ENCODE measurements at regions not wholly inside any gene's neighbourhood (a gene's known extent, or its start where the extent isn't known, plus 50 kb on each side); places are given as distances from the start of the nearest gene placed in this dataset.
"Not testable (repeated sequence)": the region's sequence is repeated elsewhere in the genome, so short reads cannot be mapped to it uniquely, and the experiment has no call there.

GRCh38 chr10:64173826-64174225 is 652.6 kb downstream of the REEP3 start:
- Histone ChIP-seq H3K4me1 (ENCODE audit: insufficient read depth, low read length) (no peaks in the 10 kb centered on the region), H3K27ac (ENCODE audit: low read length) (no peak overlapping the region), H3K4me3 (ENCODE audit: low read length) (no peak overlapping the region), H3K9me3 (ENCODE audit: insufficient read depth, low read depth, low read length) (no peaks in the 10 kb centered on the region), H3K9ac (ENCODE audit: low read depth, low read length) (no peak overlapping the region), H3K27me3 (ENCODE audit: insufficient read depth, low read length) (no peaks in the 10 kb centered on the region), H3K36me3 (ENCODE audit: insufficient read depth, low read depth, low read length) (no peaks in the 10 kb centered on the region)

- Histone ChIP-seq H3K27me3 (ENCODE audit: insufficient read depth, low read length) (no peaks in the 10 kb centered on the region), H3K27ac (ENCODE audit: low read length) (no peak overlapping the region), H3K4me1 (ENCODE audit: insufficient read depth, low read length) (no peaks in the 10 kb centered on the region), H3K9ac (ENCODE audit: low read depth, low read length) (no peak overlapping the region), H3K4me3 (ENCODE audit: low read length) (no peak overlapping the region), H3K9me3 (ENCODE audit: insufficient read depth, low read depth, low read length) (no peaks in the 10 kb centered on the region), H3K36me3 (ENCODE audit: insufficient read depth, low read depth, low read length) (no peaks in the 10 kb centered on the region)
Observed at GRCh38 chr10:64174666-64175255, 653.6 kb downstream of the REEP3 start.

DNA sequence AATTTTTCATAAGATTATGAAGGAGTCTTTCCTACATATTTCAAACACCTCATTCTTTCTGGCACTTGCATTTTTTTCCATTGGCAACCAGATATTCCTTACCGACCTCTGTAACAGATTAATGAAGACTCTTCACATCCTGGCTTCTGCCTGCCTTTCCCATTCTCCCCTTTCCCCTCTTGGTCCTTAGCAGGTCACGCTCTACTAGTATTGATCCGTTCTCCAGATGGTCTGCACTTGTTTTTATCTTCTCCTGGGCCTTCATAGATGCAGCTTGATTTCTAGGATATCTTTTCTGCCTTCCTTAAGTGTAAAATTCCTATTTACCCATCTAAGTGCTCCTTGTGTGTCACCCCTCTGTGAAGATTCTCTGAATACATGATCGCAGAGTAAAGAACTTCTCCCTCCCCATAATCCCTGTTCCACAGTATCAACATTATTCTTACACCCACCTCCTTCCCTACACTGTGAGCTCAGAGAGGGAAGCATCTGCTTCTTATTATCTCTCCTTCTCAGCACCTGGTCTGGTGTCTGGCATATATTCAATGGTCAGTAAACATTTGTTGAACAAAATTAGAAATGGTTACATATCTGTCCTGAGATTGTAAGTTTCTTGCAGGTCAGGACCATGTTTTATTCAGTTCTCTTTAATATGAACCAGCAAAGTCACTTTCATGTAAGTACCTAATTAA is 654.2 kb downstream of the REEP3 start:
- H3K4me3 ChIP-seq (ENCODE audit: low read length), result no peak overlapping the region
- no peaks in the 10 kb centered on the region for H3K27me3 ChIP-seq (ENCODE audit: insufficient read depth, low read length)
- H3K27ac ChIP-seq (ENCODE audit: low read length), result no peak overlapping the region
- H3K36me3 ChIP-seq (ENCODE audit: insufficient read depth, low read depth, low read length), result no peaks in the 10 kb centered on the region
- H3K4me1 ChIP-seq (ENCODE audit: insufficient read depth, low read length), result no peaks in the 10 kb centered on the region
- no peaks in the 10 kb centered on the region for H3K9me3 ChIP-seq (ENCODE audit: insufficient read depth, low read depth, low read length)
- H3K9ac ChIP-seq (ENCODE audit: low read depth, low read length), result no peak overlapping the region

DNA sequence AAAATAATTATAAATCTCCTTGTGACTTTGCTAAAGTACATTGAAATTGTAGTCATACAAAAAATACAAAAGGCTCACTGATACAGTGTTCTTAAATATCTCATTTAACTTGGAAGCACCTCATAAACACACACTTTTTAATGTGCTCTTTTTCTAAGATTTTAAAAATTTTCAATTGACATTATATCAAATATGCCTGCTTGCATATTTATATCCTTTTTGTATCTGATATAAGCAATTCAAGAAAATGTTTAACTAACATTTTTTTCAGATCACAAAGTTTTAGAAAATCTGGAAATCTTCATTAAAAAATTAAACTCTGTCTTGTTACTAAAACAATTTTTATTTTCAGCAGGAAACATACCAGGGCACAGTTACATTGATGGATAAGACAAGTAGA is 661.5 kb downstream of the REEP3 start:
- no peaks in the 10 kb centered on the region for H3K9me3 ChIP-seq (ENCODE audit: insufficient read depth, low read depth, low read length)
- no peaks in the 10 kb centered on the region for H3K4me1 ChIP-seq (ENCODE audit: insufficient read depth, low read length)
- no peak overlapping the region for H3K27ac ChIP-seq (ENCODE audit: low read length)
- no peak overlapping the region for H3K4me3 ChIP-seq (ENCODE audit: low read length)
- H3K9ac ChIP-seq (ENCODE audit: low read depth, low read length), result no peak overlapping the region
- no peaks in the 10 kb centered on the region for H3K36me3 ChIP-seq (ENCODE audit: insufficient read depth, low read depth, low read length)
- H3K27me3 ChIP-seq (ENCODE audit: insufficient read depth, low read length), result no peaks in the 10 kb centered on the region

DNA sequence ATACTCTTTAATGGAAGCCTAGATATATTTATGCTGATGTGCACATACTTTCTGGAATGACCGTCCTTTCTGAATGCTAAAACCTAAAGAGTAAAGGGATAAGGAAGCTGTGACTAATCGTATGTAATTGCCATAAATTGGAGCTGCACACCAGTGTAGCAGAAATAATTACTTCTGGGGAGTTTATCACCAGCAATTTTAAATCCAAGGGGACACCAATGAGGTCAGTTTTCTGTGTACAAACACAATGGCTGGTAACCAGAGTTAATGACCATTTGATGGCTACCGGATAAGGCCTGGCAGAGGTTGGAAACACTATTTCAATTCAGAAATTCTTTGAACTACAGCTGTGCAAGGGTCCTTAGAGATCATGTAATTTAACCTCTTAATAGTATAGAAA is 670.1 kb downstream of the REEP3 start:
- no peaks in the 10 kb centered on the region for H3K9me3 ChIP-seq (ENCODE audit: insufficient read depth, low read depth, low read length)
- H3K9ac ChIP-seq (ENCODE audit: low read depth, low read length), result no peak overlapping the region
- no peaks in the 10 kb centered on the region for H3K4me1 ChIP-seq (ENCODE audit: insufficient read depth, low read length)
- H3K36me3 ChIP-seq (ENCODE audit: insufficient read depth, low read depth, low read length), result no peaks in the 10 kb centered on the region
- no peak overlapping the region for H3K4me3 ChIP-seq (ENCODE audit: low read length)
- no peaks in the 10 kb centered on the region for H3K27me3 ChIP-seq (ENCODE audit: insufficient read depth, low read length)
- no peak overlapping the region for H3K27ac ChIP-seq (ENCODE audit: low read length)

- H3K9ac ChIP-seq (ENCODE audit: low read depth, low read length), result no peak overlapping the region
- H3K4me1 ChIP-seq (ENCODE audit: insufficient read depth, low read length), result no peaks in the 10 kb centered on the region
- H3K27ac ChIP-seq (ENCODE audit: low read length), result no peak overlapping the region
- H3K9me3 ChIP-seq (ENCODE audit: insufficient read depth, low read depth, low read length), result no peaks in the 10 kb centered on the region
- no peak overlapping the region for H3K4me3 ChIP-seq (ENCODE audit: low read length)
- no peaks in the 10 kb centered on the region for H3K27me3 ChIP-seq (ENCODE audit: insufficient read depth, low read length)
- no peaks in the 10 kb centered on the region for H3K36me3 ChIP-seq (ENCODE audit: insufficient read depth, low read depth, low read length)
Observed at GRCh38 chr10:64196638-64197315, 675.6 kb downstream of the REEP3 start.

GRCh38 chr10:64201936-64202335 is 680.7 kb downstream of the REEP3 start:
- Histone ChIP-seq H3K4me3 (ENCODE audit: low read length) (no peak overlapping the region), H3K9ac (ENCODE audit: low read depth, low read length) (no peak overlapping the region), H3K27ac (ENCODE audit: low read length) (no peak overlapping the region), H3K9me3 (ENCODE audit: insufficient read depth, low read depth, low read length) (no peaks in the 10 kb centered on the region), H3K4me1 (ENCODE audit: insufficient read depth, low read length) (no peaks in the 10 kb centered on the region), H3K27me3 (ENCODE audit: insufficient read depth, low read length) (no peaks in the 10 kb centered on the region), H3K36me3 (ENCODE audit: insufficient read depth, low read depth, low read length) (no peaks in the 10 kb centered on the region)

GRCh38 chr10:64204504-64204903 is 683.3 kb downstream of the REEP3 start:
- not testable (repeated sequence) for H3K9me3 ChIP-seq (ENCODE audit: insufficient read depth, low read depth, low read length); H3K27ac ChIP-seq (ENCODE audit: low read length); H3K27me3 ChIP-seq (ENCODE audit: insufficient read depth, low read length); H3K36me3 ChIP-seq (ENCODE audit: insufficient read depth, low read depth, low read length); H3K9ac ChIP-seq (ENCODE audit: low read depth, low read length); H3K4me1 ChIP-seq (ENCODE audit: insufficient read depth, low read length); H3K4me3 ChIP-seq (ENCODE audit: low read length)

DNA sequence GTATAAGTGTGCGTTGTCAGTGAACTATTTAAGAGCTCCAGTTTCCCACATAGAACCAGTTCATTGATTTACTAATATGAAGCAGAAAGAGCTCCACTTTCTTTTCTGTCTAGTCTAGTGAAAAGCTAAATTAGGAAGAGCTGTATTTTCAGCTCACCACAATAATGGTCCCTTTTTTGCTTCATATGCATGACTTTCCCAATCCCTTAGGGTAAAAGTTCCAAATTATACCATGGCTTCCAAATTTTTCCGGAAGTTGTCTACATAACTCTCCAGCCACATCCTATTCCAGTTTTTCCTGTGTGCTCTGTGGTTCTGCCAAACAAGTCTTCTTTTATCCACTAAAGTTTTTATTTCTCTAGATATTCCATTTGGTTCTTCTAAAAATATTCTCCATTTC is 685.2 kb downstream of the REEP3 start:
- Histone ChIP-seq H3K36me3 (ENCODE audit: insufficient read depth, low read depth, low read length) (no peaks in the 10 kb centered on the region), H3K9me3 (ENCODE audit: insufficient read depth, low read depth, low read length) (no peaks in the 10 kb centered on the region), H3K27me3 (ENCODE audit: insufficient read depth, low read length) (no peaks in the 10 kb centered on the region)

DNA sequence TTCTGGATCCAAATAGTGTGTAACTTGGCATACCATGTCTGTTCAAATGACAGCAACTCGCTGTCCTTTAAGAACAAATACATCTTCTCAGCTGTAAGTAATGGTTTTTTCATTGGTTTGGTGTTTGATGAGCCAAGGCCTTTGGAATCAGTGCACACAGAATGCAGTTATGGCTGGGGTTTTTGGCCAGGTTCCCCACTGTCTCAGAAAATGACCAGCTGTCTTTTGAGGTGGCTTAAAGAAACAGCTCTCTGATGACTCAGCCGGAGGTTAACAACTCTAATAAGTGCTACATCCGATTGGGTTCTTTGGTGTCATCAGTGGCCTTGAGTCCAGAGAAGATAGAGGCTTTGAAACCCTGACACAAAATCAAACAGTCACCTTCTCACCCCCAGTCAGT is 688.4 kb downstream of the REEP3 start:
- Histone ChIP-seq H3K4me3 (ENCODE audit: low read length) (no peak overlapping the region), H3K27ac (ENCODE audit: low read length) (no peak overlapping the region), H3K4me1 (ENCODE audit: insufficient read depth, low read length) (no peaks in the 10 kb centered on the region), H3K36me3 (ENCODE audit: insufficient read depth, low read depth, low read length) (no peaks in the 10 kb centered on the region), H3K27me3 (ENCODE audit: insufficient read depth, low read length) (no peaks in the 10 kb centered on the region), H3K9me3 (ENCODE audit: insufficient read depth, low read depth, low read length) (no peaks in the 10 kb centered on the region), H3K9ac (ENCODE audit: low read depth, low read length) (no peak overlapping the region)

More for the DNA sequence above, 685.2 kb downstream of the REEP3 start:
- Histone ChIP-seq H3K9ac (ENCODE audit: low read depth, low read length) (no peak overlapping the region), H3K4me1 (ENCODE audit: insufficient read depth, low read length) (no peaks in the 10 kb centered on the region), H3K4me3 (ENCODE audit: low read length) (no peak overlapping the region), H3K27ac (ENCODE audit: low read length) (no peak overlapping the region)

GRCh38 chr10:64210211-64210610 is 689.0 kb downstream of the REEP3 start:
- Histone ChIP-seq H3K9me3 (ENCODE audit: insufficient read depth, low read depth, low read length) (no peaks in the 10 kb centered on the region), H3K27ac (ENCODE audit: low read length) (no peak overlapping the region), H3K9ac (ENCODE audit: low read depth, low read length) (no peak overlapping the region), H3K36me3 (ENCODE audit: insufficient read depth, low read depth, low read length) (no peaks in the 10 kb centered on the region), H3K4me1 (ENCODE audit: insufficient read depth, low read length) (no peaks in the 10 kb centered on the region), H3K27me3 (ENCODE audit: insufficient read depth, low read length) (no peaks in the 10 kb centered on the region), H3K4me3 (ENCODE audit: low read length) (no peak overlapping the region)

- Histone ChIP-seq H3K9me3 (ENCODE audit: insufficient read depth, low read depth, low read length) (no peaks in the 10 kb centered on the region), H3K9ac (ENCODE audit: low read depth, low read length) (no peak overlapping the region), H3K36me3 (ENCODE audit: insufficient read depth, low read depth, low read length) (no peaks in the 10 kb centered on the region), H3K4me1 (ENCODE audit: insufficient read depth, low read length) (no peaks in the 10 kb centered on the region), H3K4me3 (ENCODE audit: low read length) (no peak overlapping the region), H3K27ac (ENCODE audit: low read length) (no peak overlapping the region), H3K27me3 (ENCODE audit: insufficient read depth, low read length) (no peaks in the 10 kb centered on the region)
Observed at GRCh38 chr10:64211466-64211865, 690.3 kb downstream of the REEP3 start.

All from iPS-20b (cell line).